HepG2 (cell line): ENCODE measurements at regions not wholly inside any gene's neighbourhood (a gene's known extent, or its start where the extent isn't known, plus 50 kb on each side); places are given as distances from the start of the nearest gene placed in this dataset.

Experiments used
- ATAC-seq: fragments of 200-7000 bp; cut with Tn5 transposase; 3 replicates; pipeline ENCODE4 v1.9.1; 2020; ENCODE audit warnings: mild to moderate bottlenecking, moderate library complexity
- BruUV-seq: library from RNA; stranded (reverse); fragments of 400-500 nt; replicated peaks from 2 replicates; lab custom pipeline; 2021; lab: Mats Ljungman, UMichigan
- CTCF ChIA-PET: fragments of 300-600 bp; formaldehyde crosslinking; extraction: SDS; loops from one replicate; lab custom pipeline; 2021; ENCODE audit warnings: low total read pairs, inconsistent platforms, low intra/inter-chr PET ratio; lab: Yijun Ruan, JAX
- POLR2A ChIA-PET: fragments of 350-600 bp; sonication (Branson Sonifier 250); formaldehyde crosslinking; loops from one replicate; lab custom pipeline; 2020; ENCODE audit warnings: antibody characterized with exemption, inconsistent platforms; lab: Yijun Ruan, JAX
- DNase-seq: peaks from one replicate; pipeline ENCODE4 v3.0.0-alpha.2; 2015; ENCODE audit warnings: low spot score
- FAIRE-seq: peaks from 3 replicates; lab custom pipeline; 2011; peaks lifted over from hg19 to GRCh38; lab: Jason Lieb, UNC
- H2AFZ ChIP-seq: one replicate; pipeline ENCODE4 v1.6.1; 2011; ENCODE audit warnings: low read length, inconsistent platforms
- H3K27ac ChIP-seq: fragments of 300-600 bp; 3 replicates; pipeline ENCODE4 v1.8.0; 2011; ENCODE audit warnings: mixed run types, mild to moderate bottlenecking, mixed read lengths, low read length, inconsistent platforms; ENCODE audit not compliant: insufficient read depth; ENCODE audit errors: extremely low read length
- H3K27me3 ChIP-seq, 2 experiments: fragments of 200-600 bp in 1 of 2; 2 replicates in 1 of 2; 3 replicates in 1 of 2; pipeline versions ENCODE4 v1.6.0 to v1.8.0; 2011; ENCODE audit warnings: low read length in 2 of 2, mild to moderate bottlenecking in 2 of 2, moderate library complexity in 2 of 2, inconsistent platforms in 1 of 2; ENCODE audit not compliant: insufficient read depth in 2 of 2, control insufficient read depth in 1 of 2
- H3K36me3 ChIP-seq, 2 experiments: fragments of 200-600 bp in 1 of 2; replicated peaks in 1 of 2; 2 replicates in 1 of 2; 3 replicates in 1 of 2; pipeline versions ENCODE4 v1.5.1 to v1.8.0; 2011; ENCODE audit warnings: low read length in 2 of 2, inconsistent platforms in 1 of 2; ENCODE audit not compliant: insufficient read depth in 2 of 2, control insufficient read depth in 1 of 2
- H3K4me1 ChIP-seq: 2 replicates; pipeline ENCODE4 v1.5.1; 2012; ENCODE audit warnings: low read length, inconsistent platforms; ENCODE audit not compliant: insufficient read depth
- H3K4me2 ChIP-seq: 2 replicates; pipeline ENCODE4 v1.6.0; 2011; ENCODE audit warnings: low read depth, low read length, inconsistent platforms
- H3K4me3 ChIP-seq, 3 experiments: fragments of 200-600 bp in 1 of 3; sonication (generic), shearing (Covaris generic) in 1 of 3; replicated peaks in 1 of 3; 2 replicates each; pipeline ENCODE4 v1.5.1; 2011 to 2016; ENCODE audit warnings: low read length in 3 of 3, inconsistent platforms in 2 of 3, low read depth in 2 of 3, mild to moderate bottlenecking in 2 of 3, control low read depth in 1 of 3, mixed read lengths in 1 of 3; ENCODE audit not compliant: insufficient read depth in 1 of 3
- H3K79me2 ChIP-seq: one replicate; pipeline ENCODE4 v1.6.1; 2011; ENCODE audit warnings: low read length, inconsistent platforms; ENCODE audit not compliant: insufficient read depth
- H3K9ac ChIP-seq: 2 replicates; pipeline ENCODE4 v1.6.0; 2011; ENCODE audit warnings: mild to moderate bottlenecking, low read depth, low read length, inconsistent platforms; ENCODE audit not compliant: insufficient read depth
- H3K9me3 ChIP-seq: 2 replicates; pipeline ENCODE4 v1.5.1; 2012; ENCODE audit warnings: mild to moderate bottlenecking, low read length
- H4K20me1 ChIP-seq: 2 replicates; pipeline ENCODE4 v1.6.0; 2011; ENCODE audit warnings: inconsistent platforms, mild to moderate bottlenecking, low read length, moderate library complexity; ENCODE audit not compliant: insufficient read depth
- BORCS8-MEF2B ChIP-seq: sonication (generic); formaldehyde crosslinking; IDR thresholded peaks from 2 replicates; pipeline ENCODE4 v1.8.0; 2022; ENCODE audit warnings: mild to moderate bottlenecking, missing genetic modification reagents
- CHD4 ChIP-seq: fragments of 200-600 bp; sonication (generic); IDR thresholded peaks from 2 replicates; pipeline ENCODE4 v1.7.0; 2017; ENCODE audit warnings: mild to moderate bottlenecking, low read length, borderline replicate concordance
- HOXA3 ChIP-seq: sonication (generic); formaldehyde crosslinking; IDR thresholded peaks from 2 replicates; pipeline ENCODE4 v1.5.0; 2020; ENCODE audit warnings: missing genetic modification reagents
- IKZF5 ChIP-seq: IDR thresholded peaks from 2 replicates; pipeline ENCODE4 v1.6.1; 2018; ENCODE audit warnings: missing genetic modification reagents, mild to moderate bottlenecking, missing compliant biosample characterization
- SNAPC5 ChIP-seq: sonication (generic); formaldehyde crosslinking; IDR thresholded peaks from 2 replicates; pipeline ENCODE4 v1.8.1; 2023; ENCODE audit warnings: mild to moderate bottlenecking, missing genetic modification reagents, borderline replicate concordance
- SNRNP70 ChIP-seq: fragments of 200-400 bp; formaldehyde crosslinking; IDR thresholded peaks from 2 replicates; pipeline ENCODE4 v1.6.1; 2017; ENCODE audit warnings: mild to moderate bottlenecking, low read depth, low read length, moderate library complexity
- TOE1 ChIP-seq: sonication (generic); formaldehyde crosslinking; IDR thresholded peaks from 2 replicates; pipeline ENCODE4 v1.4.0; 2020; ENCODE audit warnings: mild to moderate bottlenecking, missing genetic modification reagents
- XBP1 ChIP-seq: sonication (generic); formaldehyde crosslinking; IDR thresholded peaks from 2 replicates; pipeline ENCODE4 v1.5.0; 2020; ENCODE audit warnings: missing genetic modification reagents
- ZFP36L1 ChIP-seq: sonication (generic); formaldehyde crosslinking; IDR thresholded peaks from 2 replicates; pipeline ENCODE4 v1.8.0; 2022; ENCODE audit warnings: mild to moderate bottlenecking, missing genetic modification reagents, moderate library complexity
- ZMAT5 ChIP-seq: sonication (generic); formaldehyde crosslinking; IDR thresholded peaks from 2 replicates; pipeline ENCODE4 v1.5.0; 2020; ENCODE audit warnings: mild to moderate bottlenecking, low read depth, missing genetic modification reagents, borderline replicate concordance
- ZNF235 ChIP-seq: sonication (generic); formaldehyde crosslinking; IDR thresholded peaks from 2 replicates; pipeline ENCODE4 v1.8.1; 2023; ENCODE audit warnings: mild to moderate bottlenecking, missing genetic modification reagents, borderline replicate concordance
- ZNF256 ChIP-seq: sonication (generic); formaldehyde crosslinking; conservative IDR thresholded peaks from 2 replicates; pipeline ENCODE4 v1.4.0; 2020; ENCODE audit warnings: missing genetic modification reagents
- ZNF292 ChIP-seq: sonication (generic); formaldehyde crosslinking; IDR thresholded peaks from 2 replicates; pipeline ENCODE4 v1.8.1; 2022; ENCODE audit warnings: mild to moderate bottlenecking, low read depth, missing genetic modification reagents, borderline replicate concordance
- ZNF33A ChIP-seq: sonication (generic); formaldehyde crosslinking; IDR thresholded peaks from 2 replicates; pipeline ENCODE4 v1.5.1; 2020; ENCODE audit warnings: missing genetic modification reagents, mild to moderate bottlenecking, moderate library complexity, borderline replicate concordance
- ZNF792 ChIP-seq: IDR thresholded peaks from 2 replicates; pipeline ENCODE4 v1.6.1; 2016
- ZNF850 ChIP-seq: sonication (generic); formaldehyde crosslinking; conservative IDR thresholded peaks from 2 replicates; pipeline ENCODE4 v1.9.0; 2021; ENCODE audit warnings: mild to moderate bottlenecking, missing genetic modification reagents
- WGBS: methylation state at CpG from one replicate; pipeline ENCODE4 v1.1.6; 2017; ENCODE audit warnings: low lambda C conversion rate; 5-methylcytosine and 5-hydroxymethylcytosine counted together
- in situ Hi-C: cut with HindIII; loops from 2 replicates; pipeline ENCODE4 v1.10.0; 2017; ENCODE audit warnings: low pct_unique_long_range_greater_than_20kb; ENCODE audit not compliant: extremely low pct_ligation_motif_present
- intact Hi-C: fragments of 100-400 bp; cut with micrococcal nuclease; formaldehyde crosslinking; loops from one replicate; pipeline ENCODE4 v1.10.0; 2022; ENCODE audit not compliant: unreplicated experiment
- TF ChIP-seq, protein P1 (sequence below): sonication (generic); formaldehyde crosslinking; IDR thresholded peaks from 2 replicates; pipeline ENCODE4 v1.8.0; 2022; ENCODE audit warnings: missing genetic modification reagents, low read depth, mild to moderate bottlenecking, borderline replicate concordance
- TF ChIP-seq, protein P2 (sequence below): sonication (generic); formaldehyde crosslinking; IDR thresholded peaks from 2 replicates; pipeline ENCODE4 v1.4.0; 2020; ENCODE audit warnings: mild to moderate bottlenecking, missing genetic modification reagents

GRCh38 chr18:33849731-33850130 is 271.7 kb downstream of the ASXL3 start:
- no peak overlapping the region for H2AFZ ChIP-seq
- POLR2A ChIA-PET = no interaction called here
- ATAC-seq = no peak
- H3K27me3 ChIP-seq = no peaks in the 10 kb centered on the region
- TF ChIP-seq ZNF33A (CRISPR knock-in tag) (no peak), ZNF292 (CRISPR knock-in tag) (no peak), SNRNP70 (no peak), XBP1 (CRISPR knock-in tag) (no peak), IKZF5 (no peak), TOE1 (CRISPR knock-in tag) (no peak), ZNF235 (CRISPR knock-in tag) (no peak), ZNF256 (CRISPR knock-in tag) (no peak), CHD4 (no peak), SNAPC5 (CRISPR knock-in tag) (no peak), BORCS8-MEF2B (CRISPR knock-in tag) (no peak), ZNF792 (no peak), ZFP36L1 (CRISPR knock-in tag) (no peak), ZNF850 (no peak), ZMAT5 (CRISPR knock-in tag) (no peak), HOXA3 (CRISPR knock-in tag) (no peak)
- TF ChIP-seq, protein P1, sequence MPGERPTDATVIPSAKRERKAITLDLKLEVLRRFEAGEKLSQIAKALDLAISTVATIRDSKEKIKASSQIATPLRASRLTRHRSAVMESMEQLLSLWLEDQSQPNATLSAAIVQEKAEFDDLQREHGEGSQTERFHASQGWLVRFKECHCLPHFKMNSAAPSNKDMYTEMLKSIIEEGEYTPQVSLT (CRISPR knock-in tag) = no peak
- TF ChIP-seq, protein P2, sequence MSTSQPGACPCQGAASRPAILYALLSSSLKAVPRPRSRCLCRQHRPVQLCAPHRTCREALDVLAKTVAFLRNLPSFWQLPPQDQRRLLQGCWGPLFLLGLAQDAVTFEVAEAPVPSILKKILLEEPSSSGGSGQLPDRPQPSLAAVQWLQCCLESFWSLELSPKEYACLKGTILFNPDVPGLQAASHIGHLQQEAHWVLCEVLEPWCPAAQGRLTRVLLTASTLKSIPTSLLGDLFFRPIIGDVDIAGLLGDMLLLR (CRISPR knock-in tag) = no peak
- TF ChIP-seq, all 625 proteins: peak for 0
- FAIRE-seq (no peak), DNase-seq (no peak)
- 44% methylated on average over 4 of the region's 4 CpGs for WGBS
- Histone ChIP-seq H3K79me2 (no peaks in the 10 kb centered on the region), H3K27ac (no peak overlapping the region), H4K20me1 (no peaks in the 10 kb centered on the region), H3K36me3 (no peaks in the 10 kb centered on the region), H3K9ac (no peak overlapping the region), H3K4me2 (no peak overlapping the region), H3K4me3 (no peak overlapping the region), H3K9me3 (no peaks in the 10 kb centered on the region; the same call in 1 of the 2 replicates), H3K4me1 (no peaks in the 10 kb centered on the region)
- no TSS peak for BruUV-seq
- CTCF ChIA-PET = no interaction called here
- intact Hi-C loops (no loop called here), in situ Hi-C loops (loop anchor here (25.0 kb wide), 1 partner anchor 463 kb away; no protein-coding TSS in a partner anchor)
